DOHH2 (cell line): ENCODE measurements at regions not wholly inside any gene's neighbourhood (a gene's known extent, or its start where the extent isn't known, plus 50 kb on each side); places are given as distances from the start of the nearest gene placed in this dataset.
"Not testable (repeated sequence)": the region's sequence is repeated elsewhere in the genome, so short reads cannot be mapped to it uniquely, and the experiment has no call there.

Experiments used
- H3F3A ChIP-seq: fragments of 200-600 bp; sonication (generic), shearing (Covaris generic); 2 replicates; pipeline ENCODE4 v1.6.0; 2016; ENCODE audit warnings: antibody characterized with exemption, mild to moderate bottlenecking; ENCODE audit not compliant: control insufficient read depth, insufficient read depth
- H3K27ac ChIP-seq: fragments of 200-600 bp; sonication (generic); 2 replicates; pipeline ENCODE4 v1.5.1; 2014; ENCODE audit warnings: low read depth, mild to moderate bottlenecking, low read length, moderate library complexity
- H3K27me3 ChIP-seq: fragments of 200-600 bp; sonication (generic); 2 replicates; pipeline ENCODE4 v1.6.1; 2014; ENCODE audit warnings: mild to moderate bottlenecking, low read length, mixed read lengths; ENCODE audit not compliant: control insufficient read depth
- H3K36me3 ChIP-seq: fragments of 200-600 bp; sonication (generic); 2 replicates; pipeline ENCODE4 v1.6.1; 2014; ENCODE audit warnings: mild to moderate bottlenecking, low read length, moderate library complexity, mixed read lengths; ENCODE audit not compliant: control insufficient read depth
- H3K4me1 ChIP-seq: fragments of 200-600 bp; sonication (generic); 2 replicates; pipeline ENCODE4 v1.6.1; 2014; ENCODE audit warnings: mild to moderate bottlenecking, low read length, mixed read lengths; ENCODE audit not compliant: control insufficient read depth
- H3K4me2 ChIP-seq: fragments of 200-600 bp; sonication (generic); 2 replicates; pipeline ENCODE4 v1.6.0; 2014; ENCODE audit warnings: mild to moderate bottlenecking, low read length, moderate library complexity
- H3K4me3 ChIP-seq: fragments of 200-600 bp; sonication (generic); 2 replicates; pipeline ENCODE4 v1.5.1; 2014; ENCODE audit warnings: mild to moderate bottlenecking, low read length, mixed read lengths
- H3K79me2 ChIP-seq: fragments of 200-600 bp; sonication (generic); 2 replicates; pipeline ENCODE4 v1.6.1; 2014; ENCODE audit warnings: mild to moderate bottlenecking, low read length, mixed read lengths; ENCODE audit not compliant: control insufficient read depth
- H3K9me2 ChIP-seq: fragments of 200-600 bp; sonication (generic); replicated peaks from 2 replicates; pipeline ENCODE4 v1.6.1; 2014; ENCODE audit warnings: mild to moderate bottlenecking, low read length, mixed read lengths; ENCODE audit not compliant: control insufficient read depth
- H3K9me3 ChIP-seq: fragments of 200-600 bp; sonication (generic); 2 replicates; pipeline ENCODE4 v1.6.1; 2014; ENCODE audit warnings: antibody characterized with exemption, low read length, mixed read lengths; ENCODE audit not compliant: control insufficient read depth, insufficient read depth
- H4K20me1 ChIP-seq: fragments of 200-600 bp; sonication (generic); 2 replicates; pipeline ENCODE4 v1.6.0; 2014; ENCODE audit warnings: low read depth, mild to moderate bottlenecking, antibody characterized with exemption, low read length, moderate library complexity; ENCODE audit not compliant: control insufficient read depth, insufficient read depth
- CTCF ChIP-seq: fragments of 200-600 bp; sonication (generic); IDR thresholded peaks from one replicate; pipeline ENCODE4 v1.5.1; 2014; ENCODE audit warnings: antibody characterized with exemption, mild to moderate bottlenecking, low read depth, low read length; ENCODE audit not compliant: poor library complexity, severe bottlenecking
- EZH2phosphoT487 ChIP-seq: fragments of 200-600 bp; sonication (generic); IDR thresholded peaks from 2 replicates; pipeline ENCODE4 v1.6.1; 2017; ENCODE audit warnings: borderline replicate concordance, mild to moderate bottlenecking, antibody characterized with exemption, low read length, moderate library complexity, mixed read lengths

- H3K36me3 ChIP-seq = no peaks in the 10 kb centered on the region
- no peaks in the 10 kb centered on the region for H3K4me1 ChIP-seq
- no peaks in the 10 kb centered on the region for H3K9me3 ChIP-seq
- TF ChIP-seq CTCF = no peak
- TF ChIP-seq EZH2phosphoT487 = no peak
- no peak overlapping the region for H3K27ac ChIP-seq
- H3K9me2 ChIP-seq = no peaks in the 10 kb centered on the region
- H3K4me3 ChIP-seq = no peak overlapping the region
- peaks cover 10% of the 10 kb centered on the region; the same call in 1 of the 2 replicates for H3K27me3 ChIP-seq
- H3K79me2 ChIP-seq = no peaks in the 10 kb centered on the region
- no peaks in the 10 kb centered on the region for H4K20me1 ChIP-seq
- no peak overlapping the region for H3K4me2 ChIP-seq
- no peaks in the 10 kb centered on the region for H3F3A ChIP-seq
These were observed 264.5 kb downstream of the BCL2 start for GRCh38 chr18:63054901-63055584.

- Histone ChIP-seq H3K27me3 (peaks cover 14% of the 10 kb centered on the region; the same call in 1 of the 2 replicates), H3K79me2 (no peaks in the 10 kb centered on the region), H3K36me3 (no peaks in the 10 kb centered on the region), H3K4me3 (no peak overlapping the region), H3K4me1 (no peaks in the 10 kb centered on the region), H4K20me1 (no peaks in the 10 kb centered on the region), H3F3A (no peaks in the 10 kb centered on the region), H3K4me2 (no peak overlapping the region), H3K9me2 (no peaks in the 10 kb centered on the region), H3K27ac (no peak overlapping the region), H3K9me3 (no peaks in the 10 kb centered on the region)
- TF ChIP-seq EZH2phosphoT487 = no peak
- no peak for TF ChIP-seq CTCF
These were observed 267.6 kb downstream of the BCL2 start for GRCh38 chr18:63051928-63052327.

GRCh38 chr18:63050667-63051395, 268.7 kb downstream of the BCL2 start:
- not testable (repeated sequence) for H3K4me1 ChIP-seq, H3K4me2 ChIP-seq

GRCh38 chr18:63046375-63046774, 273.2 kb downstream of the BCL2 start:
- no peak overlapping the region for H3K4me3 ChIP-seq
- H4K20me1 ChIP-seq = no peaks in the 10 kb centered on the region
- peaks cover 30% of the 10 kb centered on the region for H3K27me3 ChIP-seq
- H3K9me3 ChIP-seq = no peaks in the 10 kb centered on the region
- H3K36me3 ChIP-seq = no peaks in the 10 kb centered on the region
- no peaks in the 10 kb centered on the region for H3K79me2 ChIP-seq
- peaks cover 2% of the 10 kb centered on the region for H3K4me1 ChIP-seq
- no peaks in the 10 kb centered on the region for H3F3A ChIP-seq
- no peaks in the 10 kb centered on the region for H3K9me2 ChIP-seq
- no peak overlapping the region for H3K4me2 ChIP-seq
- no peak for TF ChIP-seq CTCF
- no peak for TF ChIP-seq EZH2phosphoT487
- H3K27ac ChIP-seq = no peak overlapping the region

More at GRCh38 chr18:63050667-63051395, 268.7 kb downstream of the BCL2 start:
- not testable (repeated sequence) for H3F3A ChIP-seq, H3K4me3 ChIP-seq, H3K36me3 ChIP-seq, H3K9me2 ChIP-seq, H3K27ac ChIP-seq, H4K20me1 ChIP-seq, H3K79me2 ChIP-seq, H3K9me3 ChIP-seq
- H3K27me3 ChIP-seq = peaks cover 14% of the 10 kb centered on the region; the same call in 1 of the 2 replicates
